NOMO-1 treated with DMSO at 0.1 percent for 48 hours (cell line): ENCODE measurements at regions not wholly inside any gene's neighbourhood (a gene's known extent, or its start where the extent isn't known, plus 50 kb on each side); places are given as distances from the start of the nearest gene placed in this dataset.

Experiments used
- DNase-seq: peaks from one replicate; lab custom pipeline; 2025; ENCODE audit not compliant: unreplicated experiment; lab: John Stamatoyannopoulos, UW

DNA sequence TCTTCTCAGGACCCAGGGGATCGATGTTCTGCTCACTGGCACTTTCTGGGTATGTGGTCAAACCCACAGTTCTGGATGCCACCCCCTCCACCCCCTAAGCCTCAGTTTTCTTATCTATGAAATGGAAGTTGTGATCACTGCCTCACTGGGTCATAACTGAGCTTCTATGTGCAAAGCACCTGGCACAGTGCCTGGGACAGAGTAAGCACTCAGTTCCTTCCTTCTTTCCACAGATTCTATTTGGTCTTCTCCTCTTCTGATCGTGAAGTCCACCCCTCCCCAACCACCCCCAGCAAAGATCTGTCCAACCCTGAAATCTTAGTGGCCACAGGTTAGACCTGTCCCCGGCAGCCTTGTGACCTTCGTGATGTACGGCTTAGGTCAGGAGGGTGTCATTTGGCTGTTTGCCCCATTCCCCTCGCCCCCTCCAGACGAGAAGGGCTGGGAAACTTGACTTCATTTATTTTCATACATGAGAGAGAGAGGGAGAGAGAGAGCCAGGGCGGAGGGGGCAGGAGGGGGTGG lies 181.4 kb downstream of the FGF18 start:
- DNase-seq: peak; percentile 65

DNA sequence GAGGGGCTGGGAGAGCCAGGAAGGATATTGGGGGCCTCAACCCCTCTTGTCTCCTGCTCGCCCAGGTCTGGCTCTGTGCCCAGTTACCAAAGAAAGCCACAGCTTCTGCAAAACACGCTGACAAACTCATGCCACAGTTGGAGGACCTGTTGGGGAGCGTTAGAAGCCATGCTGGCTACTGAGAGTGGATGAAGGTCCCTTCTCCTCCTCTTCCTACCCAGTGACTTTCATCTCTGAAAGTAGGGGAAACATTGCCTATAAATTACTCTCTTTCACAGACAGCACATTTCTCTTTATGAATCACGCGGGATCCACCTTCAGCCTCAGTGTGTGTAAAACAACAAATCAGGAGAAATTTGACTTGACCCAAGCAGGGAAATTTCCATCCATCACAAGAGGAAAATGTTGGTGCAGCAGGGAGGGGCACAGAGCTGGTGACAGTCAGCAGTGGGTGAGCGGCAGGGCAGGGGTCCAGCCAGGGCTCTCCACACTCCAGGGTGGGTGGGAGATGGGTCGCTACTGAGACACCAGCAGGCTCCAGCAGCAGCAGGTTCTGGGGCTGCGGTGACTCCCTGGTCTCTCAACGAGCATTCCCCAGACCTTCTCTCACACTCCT lies 181.9 kb downstream of the FGF18 start:
- DNase-seq: peak; percentile 86

DNA sequence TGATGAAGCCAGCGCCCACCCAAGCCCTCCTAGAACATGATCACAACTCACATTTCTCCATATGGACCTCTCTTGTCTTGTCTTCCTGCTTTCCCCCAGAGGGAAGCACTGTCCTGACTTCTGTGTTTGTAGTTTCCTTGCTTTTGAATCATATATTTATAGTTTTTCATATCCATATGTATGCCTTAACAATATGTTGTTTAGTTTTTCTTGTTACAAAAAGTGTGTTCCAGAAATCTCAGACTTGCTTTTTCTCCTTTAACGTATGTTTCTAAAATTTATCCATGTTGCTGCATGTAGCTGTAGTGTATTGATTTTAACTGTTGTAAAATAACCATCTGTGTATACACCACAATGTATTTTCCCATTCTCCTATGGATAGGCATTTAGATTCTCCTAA lies 182.0 kb upstream of the SMIM23 start:
- no peak for DNase-seq

DNA sequence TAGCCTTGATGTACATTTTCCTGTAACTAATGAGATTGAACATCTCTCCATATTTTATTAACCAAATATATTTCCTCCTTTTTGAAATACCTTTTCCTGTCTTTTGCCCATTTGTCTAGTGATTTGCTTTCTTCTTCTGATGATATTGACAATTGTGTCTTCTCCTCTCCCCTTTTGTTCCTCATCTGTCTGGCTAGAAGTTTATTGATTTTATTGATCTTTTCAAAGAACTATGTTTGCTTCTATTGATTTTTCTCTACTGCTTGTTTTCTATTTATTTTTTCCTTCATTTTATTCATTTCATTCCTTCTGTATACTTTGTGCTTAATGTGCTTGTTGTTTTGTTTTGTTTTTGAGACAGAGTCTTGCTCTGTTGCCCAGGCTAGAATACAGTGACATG lies 181.4 kb upstream of the SMIM23 start:
- no peak for DNase-seq

DNA sequence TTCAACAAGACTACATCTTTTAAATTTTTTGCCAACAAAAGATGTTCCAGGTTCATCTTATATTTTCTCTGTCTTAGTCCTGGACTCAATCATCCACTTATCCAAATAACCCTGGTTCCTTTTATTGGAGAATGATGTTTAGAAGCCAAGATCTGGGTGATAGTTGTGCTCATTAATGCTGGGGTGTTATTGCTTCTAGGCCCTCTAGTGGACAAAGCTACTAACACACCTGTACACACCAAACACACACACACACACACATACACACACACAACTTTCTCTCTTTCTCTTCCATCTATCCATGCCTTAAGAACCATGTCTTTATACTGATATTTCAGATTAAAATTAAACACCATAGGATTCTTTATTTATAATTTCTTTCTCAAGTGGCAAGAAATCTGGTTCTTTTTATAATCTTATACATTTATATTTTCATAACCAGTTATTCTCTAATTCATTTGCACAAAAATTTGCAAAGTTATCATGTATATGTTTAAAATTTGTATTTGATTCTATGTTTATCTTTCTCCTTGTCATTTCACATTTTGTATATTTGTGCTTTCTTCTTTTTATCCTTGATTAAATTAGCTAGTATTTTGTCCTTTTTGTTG lies 179.1 kb upstream of the SMIM23 start:
- DNase-seq: no peak

DNA sequence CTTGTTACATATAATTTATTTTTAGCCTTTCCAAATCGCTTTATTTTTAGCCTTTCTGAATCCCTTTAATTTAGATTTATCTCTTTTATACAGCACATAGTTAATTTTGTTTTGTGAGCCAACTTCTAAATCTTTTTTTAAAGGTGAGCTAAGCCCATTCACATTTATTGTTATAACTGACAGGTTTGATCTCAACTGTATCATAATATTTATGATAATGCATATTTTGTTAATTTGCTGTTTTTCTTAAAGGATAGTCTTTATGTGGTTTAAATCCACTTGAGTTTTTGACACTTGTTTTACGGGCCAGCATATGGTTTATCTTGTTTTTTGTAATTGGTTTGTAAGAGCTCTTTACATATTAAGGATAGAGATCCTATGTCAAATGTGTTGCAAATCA lies 177.8 kb upstream of the SMIM23 start:
- DNase-seq: no peak

DNA sequence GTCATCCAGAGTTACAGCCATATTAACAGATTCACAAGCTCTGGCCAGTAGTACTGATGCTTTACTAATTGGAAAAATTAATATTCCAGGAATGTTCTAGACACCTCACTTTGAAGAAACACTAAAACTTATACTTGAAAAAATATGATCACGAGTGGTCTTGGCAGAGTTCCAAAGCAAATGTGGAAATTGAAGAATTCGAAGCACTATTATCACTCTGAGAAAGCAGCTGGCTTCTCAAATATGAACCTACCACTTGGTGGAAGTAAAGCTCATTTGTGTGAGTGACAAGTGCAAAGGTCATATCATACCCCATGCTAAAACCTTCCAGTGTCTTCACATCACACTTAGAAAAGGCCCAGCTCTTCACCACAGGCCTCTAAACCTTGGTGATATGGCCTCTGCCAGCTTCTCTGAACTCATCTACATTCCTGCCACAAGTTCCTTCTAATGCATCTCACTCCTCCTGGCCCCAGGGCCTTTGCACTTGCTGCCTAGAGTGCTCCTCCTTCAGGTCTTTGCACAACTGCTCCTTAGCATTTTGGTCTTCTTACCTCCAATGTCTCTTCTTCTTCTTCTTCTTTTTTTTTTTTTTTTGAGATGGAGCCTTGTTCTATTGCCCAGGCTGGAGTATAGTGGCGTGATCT lies 175.7 kb upstream of the SMIM23 start:
- no peak for DNase-seq

DNA sequence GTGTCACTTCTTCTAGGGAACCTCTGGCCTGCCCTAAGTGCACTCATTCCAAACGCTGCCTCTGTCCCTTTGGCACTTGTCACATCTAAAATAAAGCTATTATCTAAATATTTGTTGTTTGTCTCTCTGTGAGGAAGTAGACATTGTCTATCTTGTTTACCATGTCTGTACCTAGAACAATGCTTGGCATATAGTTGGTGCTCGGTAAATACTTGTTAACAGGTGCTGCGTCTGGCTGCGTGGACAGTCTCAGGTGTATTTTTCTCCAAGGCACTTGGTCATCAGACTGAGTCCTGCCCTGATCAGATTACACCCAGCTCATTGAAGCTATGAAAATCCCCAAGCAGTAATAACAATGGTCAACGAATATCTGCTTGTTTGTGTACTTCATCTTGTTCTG lies 174.9 kb upstream of the SMIM23 start:
- DNase-seq: no peak

DNA sequence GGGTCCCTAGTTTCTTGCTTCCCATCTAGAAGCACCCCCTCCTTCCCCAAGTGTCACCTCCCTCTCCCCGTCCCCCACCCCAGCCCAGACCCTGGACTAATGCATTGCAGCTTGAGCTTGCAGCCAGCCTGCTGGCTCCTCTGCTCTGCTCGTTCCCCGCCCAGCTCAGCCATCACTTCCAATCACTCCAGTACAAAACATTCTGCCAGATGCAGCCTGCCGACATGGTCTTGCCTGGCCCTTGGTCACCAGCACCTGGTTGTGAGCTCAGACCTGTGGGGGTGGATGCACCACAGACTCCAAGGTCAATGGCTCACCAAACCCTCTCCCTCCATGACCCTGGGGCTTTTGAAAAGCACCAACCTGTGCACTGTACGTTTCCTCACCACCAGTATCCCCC lies 172.9 kb upstream of the SMIM23 start:
- no peak for DNase-seq

DNA sequence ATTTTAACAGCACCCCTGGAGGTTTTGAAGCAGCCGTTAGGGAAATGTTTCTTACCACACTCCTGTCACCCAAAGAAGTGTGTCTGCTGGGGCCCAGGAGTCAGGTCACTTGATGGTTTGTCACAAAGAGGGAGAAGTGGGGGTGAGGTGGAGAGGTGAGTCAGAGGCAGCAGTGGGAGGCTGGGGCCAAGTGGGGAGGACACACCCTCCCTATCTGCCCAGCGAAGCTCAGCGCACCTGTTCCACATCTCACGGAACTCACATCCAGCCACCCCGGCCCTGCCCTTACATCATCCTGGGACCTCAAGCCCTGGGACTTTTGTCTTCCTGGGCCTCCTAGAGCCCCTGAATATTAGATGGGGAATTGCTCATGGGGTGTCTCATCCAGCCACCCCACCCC lies 171.1 kb upstream of the SMIM23 start:
- DNase-seq: no peak

DNA sequence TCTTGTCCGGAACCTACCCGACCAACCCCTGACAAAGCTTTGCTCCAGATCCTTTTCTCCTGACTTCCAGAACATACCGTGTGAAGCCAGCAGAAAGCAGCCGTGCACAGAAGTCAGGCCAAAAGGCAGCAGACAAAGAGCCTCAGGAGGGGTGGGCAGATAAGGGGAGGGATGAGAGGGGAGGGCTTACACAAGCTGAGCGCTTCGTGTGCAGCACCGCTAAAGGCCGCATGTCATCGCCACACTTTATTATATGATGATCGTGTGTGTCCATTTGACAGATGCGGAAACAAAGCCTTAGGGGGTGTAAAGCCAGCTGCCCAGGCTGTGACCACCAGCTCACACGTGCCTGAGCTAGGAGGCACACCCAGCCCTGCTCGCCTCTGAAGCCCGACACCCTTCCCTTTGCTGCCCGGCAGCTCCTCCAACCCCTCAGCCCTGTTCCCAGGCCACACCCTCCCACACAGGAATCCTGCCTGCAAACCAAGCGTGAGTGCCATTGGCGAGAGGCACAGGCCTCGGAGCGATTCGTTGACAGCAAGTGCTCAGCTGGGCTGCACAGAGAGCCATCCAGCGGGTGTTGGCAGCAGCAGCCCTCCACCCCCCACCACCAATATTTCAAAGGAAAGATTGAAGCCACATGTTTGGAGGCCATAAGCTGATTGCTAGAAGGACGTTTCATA lies 170.5 kb upstream of the SMIM23 start:
- no peak for DNase-seq

DNA sequence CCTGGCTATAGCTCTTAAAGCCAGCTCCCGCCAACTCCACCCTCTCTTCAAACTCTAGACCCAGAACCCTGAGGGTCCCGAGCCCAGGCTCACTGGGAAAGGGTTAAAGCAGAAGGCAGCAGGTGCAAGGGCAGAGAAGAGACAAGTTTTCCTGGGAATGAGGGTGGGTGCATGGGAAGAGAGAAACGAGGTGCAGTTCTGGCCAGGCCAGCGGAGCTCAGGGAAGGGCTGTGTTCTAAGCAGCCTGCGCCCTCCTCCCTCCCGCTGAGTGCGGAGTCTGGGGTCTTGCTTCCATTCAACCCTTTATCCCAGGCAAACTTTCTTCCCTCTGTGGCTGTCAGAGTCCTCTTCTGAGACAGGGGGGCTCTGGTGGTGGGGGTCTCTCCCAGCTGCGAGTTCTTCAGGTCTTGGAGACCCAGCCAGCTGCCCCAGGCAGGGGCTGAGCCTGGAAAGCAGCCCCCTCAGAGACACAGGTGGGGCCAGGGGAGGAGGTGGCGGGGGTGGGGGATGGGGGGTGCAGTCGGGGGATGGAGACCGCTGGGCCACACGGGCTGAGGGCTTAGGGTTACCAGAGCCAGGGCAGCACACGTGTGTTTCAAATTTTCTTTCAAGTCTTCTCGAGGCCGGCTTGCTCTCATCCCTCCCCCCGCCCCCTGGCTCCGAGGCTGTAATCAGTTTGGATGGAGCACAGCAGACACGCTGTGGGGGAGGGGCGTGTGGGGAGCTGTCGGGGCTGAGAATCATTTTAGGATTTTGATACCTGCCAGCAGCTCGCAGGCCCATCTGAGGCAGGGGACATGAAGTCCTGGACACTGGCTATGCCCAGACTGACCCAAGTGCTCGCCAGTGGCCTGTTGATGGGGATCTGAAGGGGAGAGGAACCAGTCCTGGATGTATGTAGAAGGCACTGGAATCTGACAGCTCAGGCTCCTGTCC lies 169.6 kb upstream of the SMIM23 start:
- no peak for DNase-seq

DNA sequence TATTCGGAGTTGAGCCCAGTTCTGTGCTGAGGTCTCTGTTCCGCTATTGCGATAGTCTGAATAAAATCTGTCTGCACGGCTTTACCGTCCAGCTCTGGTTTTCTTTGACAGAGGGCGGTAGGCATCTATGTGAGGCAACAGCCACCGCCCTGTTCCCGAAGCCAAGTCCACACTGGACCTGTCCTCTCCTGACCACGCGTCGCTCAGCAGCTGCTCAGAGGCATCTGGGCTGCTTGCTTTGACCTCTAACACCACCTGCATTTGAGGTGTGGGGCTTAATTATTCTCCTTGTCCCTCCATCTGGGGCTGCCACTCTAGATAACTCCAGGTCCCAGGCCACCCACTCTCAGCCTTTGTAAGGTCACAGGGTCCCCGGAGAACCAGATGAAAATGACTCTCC lies 168.4 kb upstream of the SMIM23 start:
- DNase-seq: no peak

DNA sequence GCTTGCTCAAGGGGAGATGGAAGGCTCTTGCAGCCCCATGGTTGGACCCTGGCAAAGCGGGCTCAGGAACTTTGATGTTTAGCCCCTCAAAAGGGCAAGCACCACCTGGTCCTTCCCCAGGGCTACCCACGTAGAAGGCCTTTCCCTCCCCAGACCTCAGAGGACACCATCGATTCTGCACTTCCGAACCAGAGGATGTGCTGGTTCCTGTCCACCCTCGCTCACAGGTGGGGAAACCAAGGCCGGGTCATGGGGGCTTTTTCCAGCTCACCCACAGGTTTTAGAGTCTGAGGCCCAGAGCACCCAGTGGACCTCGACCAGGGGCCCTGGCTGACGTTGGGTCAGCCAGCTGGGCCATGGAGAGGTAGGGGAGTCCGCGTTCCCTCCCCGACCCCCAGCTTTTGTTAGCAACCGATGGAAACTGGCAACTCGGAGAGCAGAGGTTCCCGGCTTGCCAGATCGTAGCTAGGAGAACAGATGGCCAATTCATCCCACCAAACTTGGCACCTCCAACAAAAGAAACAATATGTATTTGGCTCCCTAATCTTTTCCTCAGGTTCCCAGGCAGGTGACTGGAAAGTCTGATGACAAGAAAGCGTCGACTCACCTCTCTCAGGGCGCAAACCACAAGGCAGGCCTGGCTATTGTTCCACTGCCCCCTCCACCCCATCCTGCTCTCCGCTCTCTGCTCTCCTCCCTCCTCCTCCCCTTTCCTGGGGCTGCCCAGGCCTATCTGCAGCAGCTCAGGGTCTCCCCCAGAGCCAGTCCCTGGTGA lies 167.6 kb upstream of the SMIM23 start:
- no peak for DNase-seq

DNA sequence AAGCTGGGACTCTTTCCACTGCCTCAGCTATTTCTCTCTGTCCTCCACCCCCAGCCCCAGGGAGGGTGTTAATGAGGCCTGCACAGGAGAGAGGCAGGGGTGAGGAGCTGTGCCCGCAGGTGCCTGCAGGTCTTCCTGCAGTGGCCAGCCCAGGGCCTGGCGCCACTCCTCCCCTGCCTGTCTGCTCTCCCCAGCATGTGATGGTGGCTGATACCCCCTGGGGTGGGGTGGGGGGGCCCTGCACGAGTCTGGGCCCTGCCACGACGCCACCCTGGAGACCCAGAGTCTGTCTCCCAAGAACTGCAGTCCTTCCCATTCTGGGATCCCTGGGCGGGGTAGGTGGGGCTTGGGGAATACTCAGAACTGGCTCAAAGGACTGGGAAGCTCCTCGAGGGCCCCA lies 166.4 kb upstream of the SMIM23 start:
- DNase-seq: no peak

DNA sequence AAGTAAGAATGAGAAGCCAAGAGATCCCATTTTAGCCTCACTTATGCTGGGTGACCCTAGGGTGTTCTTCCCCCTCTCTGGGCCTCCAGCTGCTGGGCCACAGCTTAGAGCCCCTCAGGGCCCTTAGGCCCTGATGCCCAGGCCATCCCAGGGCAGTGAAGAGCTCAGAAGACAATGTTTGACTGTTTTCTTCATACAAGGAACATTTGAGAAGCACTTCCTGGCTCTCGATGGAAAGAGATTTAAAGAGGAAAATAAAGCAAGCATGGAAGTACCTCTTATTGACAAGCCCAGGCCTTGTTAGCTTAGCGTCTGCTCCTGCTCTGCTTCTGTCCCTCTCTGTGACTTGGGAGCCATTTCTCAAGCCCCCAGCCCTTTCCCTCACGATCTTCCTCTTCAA lies 165.9 kb upstream of the SMIM23 start:
- no peak for DNase-seq

DNA sequence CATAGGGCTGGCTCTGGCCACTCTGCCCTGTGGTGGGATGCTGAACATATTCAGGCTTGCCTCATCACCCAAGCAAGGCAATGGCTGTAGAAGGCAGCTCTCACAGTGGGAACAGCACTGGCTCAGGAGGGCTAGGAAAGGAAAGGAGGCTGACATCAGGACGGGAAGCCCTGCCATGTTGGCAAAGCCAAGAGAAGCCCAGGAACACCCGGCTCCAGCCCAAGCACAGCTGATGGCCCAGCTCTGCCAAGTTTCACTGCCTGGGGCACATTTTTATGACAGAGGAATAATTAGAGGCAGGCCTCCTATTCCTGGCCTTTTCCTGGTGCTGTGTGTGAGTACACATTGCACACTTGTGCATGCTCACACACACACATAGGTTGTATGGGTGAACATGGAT lies 163.6 kb upstream of the SMIM23 start:
- no peak for DNase-seq

DNA sequence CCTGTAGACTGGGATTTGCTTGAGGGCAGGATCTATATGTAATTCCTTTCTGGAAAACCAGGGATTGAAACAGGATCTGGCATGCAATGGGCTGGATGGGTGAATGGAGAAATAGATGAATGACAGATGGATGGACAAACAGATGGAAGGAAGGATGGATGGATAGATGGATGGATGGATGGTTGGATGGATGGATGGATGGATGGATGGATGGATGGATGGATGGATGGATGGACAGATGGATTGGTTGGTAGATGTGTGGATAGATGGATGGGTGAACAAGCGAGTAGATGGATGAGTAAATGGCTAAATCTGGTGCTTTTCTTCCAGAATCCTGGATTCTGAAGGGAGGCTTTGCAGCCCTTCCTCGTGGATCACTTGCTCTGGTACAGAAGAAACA lies 162.5 kb upstream of the SMIM23 start:
- DNase-seq: no peak

DNA sequence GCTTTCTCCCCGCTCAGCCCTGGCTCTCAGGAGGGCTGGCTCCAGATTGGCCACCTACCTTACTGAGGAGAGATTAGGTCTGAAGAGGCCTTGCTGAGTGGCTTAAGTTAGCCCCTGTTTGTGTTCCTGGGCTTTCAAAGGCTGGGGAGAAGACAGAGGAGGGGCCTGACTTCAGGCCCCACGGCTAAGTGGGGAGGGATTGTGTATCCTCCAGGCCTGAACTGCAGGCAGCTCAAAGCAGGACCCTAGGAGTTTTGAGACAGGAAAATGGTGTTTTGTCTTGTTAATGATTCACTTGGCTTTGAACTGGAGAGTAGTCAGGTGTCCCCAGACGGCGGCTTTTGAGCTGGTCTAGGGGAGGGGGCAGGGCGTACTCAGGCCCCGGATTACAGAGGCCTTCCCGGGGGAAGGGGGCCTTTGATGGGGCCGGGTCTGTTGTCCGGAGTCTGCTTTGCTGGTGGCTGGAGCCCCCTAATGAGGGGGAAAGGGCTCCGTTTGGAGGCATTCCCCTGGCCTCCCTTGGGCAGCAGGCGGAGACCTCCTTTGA lies 162.0 kb upstream of the SMIM23 start:
- DNase-seq: no peak

DNA sequence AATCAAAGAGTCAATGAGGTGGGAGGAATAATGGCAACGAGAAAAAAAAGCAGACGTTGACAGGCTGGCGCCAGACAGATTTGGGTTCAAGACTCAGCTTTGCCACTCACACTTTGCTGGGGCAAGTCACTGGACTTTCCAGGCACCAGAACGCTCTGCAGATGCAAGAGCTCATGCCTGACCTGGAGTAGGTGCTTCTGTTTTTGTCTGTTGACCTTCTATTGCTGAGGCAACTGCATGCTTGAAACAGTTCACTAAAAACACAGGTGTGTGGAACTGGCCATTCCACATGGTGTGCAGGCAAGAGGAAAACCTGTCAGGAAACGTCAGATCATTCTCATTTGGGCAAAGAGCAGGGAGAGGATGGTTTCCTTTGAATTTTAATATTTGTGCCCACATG lies 161.2 kb upstream of the SMIM23 start:
- DNase-seq: no peak
